ENCODE measurements at regions not wholly inside any gene's neighbourhood (a gene's known extent, or its start where the extent isn't known, plus 50 kb on each side); places are given as distances from the start of the nearest gene placed in this dataset.

DNA sequence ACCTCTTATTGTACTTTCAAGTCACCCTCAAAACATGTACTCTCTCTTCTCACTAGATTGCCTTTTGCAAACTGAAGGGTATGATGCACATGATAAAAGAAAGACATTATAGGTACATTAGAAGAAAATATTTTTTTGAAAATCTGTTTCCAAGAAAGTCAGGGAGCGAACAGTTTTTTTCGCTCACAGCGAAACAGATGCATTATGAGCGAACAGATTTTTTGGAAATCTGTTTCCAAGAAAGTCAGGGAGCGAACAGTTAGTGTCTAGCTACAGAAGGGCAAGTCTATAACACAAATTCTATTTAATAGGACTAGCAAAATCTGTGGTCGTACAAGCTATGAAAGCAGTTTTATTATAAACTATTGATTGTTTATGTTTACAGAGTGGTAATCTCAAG, 296.2 kb upstream of the ANO3 start:
- DNase-seq (ENCODE audit: low spot score) = no peak

DNA sequence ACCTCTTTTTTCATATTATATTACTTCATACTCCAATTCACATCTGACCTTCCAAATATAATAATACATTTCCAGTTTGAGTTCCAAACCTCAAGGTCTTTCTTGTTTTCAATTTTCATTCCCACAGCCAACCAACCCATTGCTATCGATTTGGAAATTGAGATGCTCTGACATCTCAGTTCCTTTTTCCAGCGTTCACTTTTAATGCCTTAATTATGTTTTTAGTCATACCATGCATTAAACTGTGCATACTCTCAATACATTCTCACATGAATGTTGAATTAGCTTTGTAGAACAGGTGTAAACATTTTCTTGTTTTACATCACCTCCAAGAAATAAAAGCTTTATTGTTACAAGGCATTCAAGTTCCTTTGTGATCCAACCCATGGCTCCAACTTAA, 294.2 kb upstream of the ANO3 start:
- DNase-seq (ENCODE audit: low spot score) = no peak

DNA sequence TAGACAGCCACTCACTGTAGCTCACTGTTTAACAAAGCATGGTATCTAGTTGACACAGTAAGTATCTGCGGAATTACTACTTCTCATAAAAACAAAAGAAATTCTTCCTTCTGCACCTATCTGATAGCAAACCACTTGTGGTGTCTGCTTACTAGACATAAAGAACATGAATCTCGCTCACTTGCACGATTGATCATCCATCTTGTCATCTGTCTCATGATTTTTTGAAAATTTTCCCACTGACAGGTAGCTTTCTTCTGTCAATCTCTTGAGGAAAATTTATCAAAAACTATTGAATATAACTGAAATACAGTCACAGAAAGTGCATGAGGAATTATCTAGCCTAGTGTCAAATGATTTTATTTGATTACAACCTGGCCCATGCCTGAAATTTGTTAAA, 291.6 kb upstream of the ANO3 start:
- DNase-seq (ENCODE audit: low spot score) = no peak

DNA sequence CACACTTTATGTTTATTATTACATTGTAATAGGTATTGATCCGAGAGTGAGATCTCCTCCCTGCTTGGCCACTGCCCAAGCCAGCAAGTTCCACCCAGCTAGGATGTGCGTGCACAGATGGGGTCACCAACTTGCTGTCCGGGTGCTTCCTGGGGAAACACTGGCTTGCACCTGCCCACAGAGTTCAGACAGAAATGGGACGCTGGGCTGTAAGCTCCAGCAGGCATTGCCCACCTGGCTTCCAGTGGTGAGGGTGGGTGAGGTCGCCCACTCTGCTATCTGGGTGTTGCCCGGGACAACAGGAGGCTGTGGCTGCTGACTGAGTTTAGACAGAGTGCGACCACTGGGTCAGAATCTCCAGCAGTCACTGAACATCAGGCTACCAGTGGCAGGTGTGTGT, 289.8 kb upstream of the ANO3 start:
- no peak for DNase-seq (ENCODE audit: low spot score)

DNA sequence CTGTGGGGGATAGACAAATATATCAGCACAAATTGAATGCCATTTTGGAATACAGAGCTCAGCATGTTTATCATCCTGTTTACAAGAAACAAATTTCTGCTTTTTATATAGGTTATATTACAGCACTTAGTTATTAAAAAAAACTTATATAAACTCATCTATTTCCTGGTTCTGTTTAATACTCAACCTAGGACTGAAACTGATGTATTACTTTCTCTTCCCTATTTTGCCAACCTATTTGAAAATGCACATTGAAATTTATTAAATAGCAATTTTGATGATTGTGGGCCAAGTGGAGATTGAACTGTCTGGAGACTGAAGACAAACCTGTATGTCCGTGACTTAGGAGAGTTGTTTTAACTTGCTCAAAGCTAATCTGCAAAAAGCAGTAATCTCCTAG, 288.3 kb upstream of the ANO3 start:
- peak; percentile 3 for DNase-seq (ENCODE audit: low spot score)

DNA sequence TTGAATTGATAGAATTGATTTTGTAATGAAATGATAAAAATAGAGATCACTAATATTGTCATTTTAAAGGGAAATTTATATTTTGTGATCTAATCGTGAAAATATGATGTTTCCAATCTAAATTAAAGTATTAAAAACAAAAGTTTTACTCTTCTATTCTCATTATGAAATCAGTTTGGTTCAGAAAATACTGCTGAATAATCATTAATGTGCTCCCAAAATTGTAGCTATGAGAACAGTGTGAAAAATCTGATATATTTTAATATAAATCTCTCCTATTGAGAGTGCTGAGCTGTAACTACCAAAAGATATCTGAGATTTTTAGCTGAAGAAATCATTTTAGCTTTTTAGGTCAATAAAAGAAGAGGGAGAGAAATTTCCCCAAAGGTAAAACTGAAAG, 287.5 kb upstream of the ANO3 start:
- DNase-seq (ENCODE audit: low spot score) = no peak

DNA sequence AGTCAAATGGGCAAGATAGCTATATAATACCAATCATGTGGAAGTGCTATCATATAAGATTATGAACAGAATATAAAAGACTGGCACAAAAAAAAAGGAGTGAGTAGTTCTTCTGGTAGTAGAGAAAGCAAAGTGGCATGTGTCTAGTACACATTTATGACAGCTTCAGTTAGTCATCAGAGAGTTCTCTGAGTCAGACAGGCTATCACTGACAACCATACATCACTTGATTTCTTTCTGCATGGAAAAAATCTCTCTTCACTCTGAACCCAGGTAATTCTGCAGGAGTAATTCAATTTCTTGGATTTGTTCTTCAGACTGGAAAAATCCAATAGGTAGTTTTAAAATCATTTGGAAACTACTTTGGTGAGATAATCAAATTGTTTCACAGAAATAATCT, 286.8 kb upstream of the ANO3 start:
- DNase-seq (ENCODE audit: low spot score) = no peak

DNA sequence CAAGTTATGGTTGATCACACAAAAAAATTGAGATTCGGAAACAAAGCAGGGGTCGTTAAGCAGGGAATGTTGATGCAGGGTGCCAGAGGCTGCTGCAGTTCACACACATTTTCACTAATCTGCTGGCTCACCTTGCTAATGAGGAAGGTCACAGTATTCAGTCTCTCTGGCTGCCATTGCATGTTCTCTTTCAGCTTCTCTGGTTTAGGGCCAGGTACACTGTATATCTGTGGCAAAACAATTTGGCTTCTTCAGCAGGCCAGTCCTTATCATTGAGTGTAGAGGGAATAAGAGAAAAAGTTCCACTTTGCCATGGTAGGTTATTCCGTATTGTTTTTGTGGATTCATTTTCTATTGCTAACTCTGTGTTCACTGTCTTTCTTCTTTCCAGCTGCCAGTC, 283.7 kb upstream of the ANO3 start:
- DNase-seq (ENCODE audit: low spot score) = no peak

DNA sequence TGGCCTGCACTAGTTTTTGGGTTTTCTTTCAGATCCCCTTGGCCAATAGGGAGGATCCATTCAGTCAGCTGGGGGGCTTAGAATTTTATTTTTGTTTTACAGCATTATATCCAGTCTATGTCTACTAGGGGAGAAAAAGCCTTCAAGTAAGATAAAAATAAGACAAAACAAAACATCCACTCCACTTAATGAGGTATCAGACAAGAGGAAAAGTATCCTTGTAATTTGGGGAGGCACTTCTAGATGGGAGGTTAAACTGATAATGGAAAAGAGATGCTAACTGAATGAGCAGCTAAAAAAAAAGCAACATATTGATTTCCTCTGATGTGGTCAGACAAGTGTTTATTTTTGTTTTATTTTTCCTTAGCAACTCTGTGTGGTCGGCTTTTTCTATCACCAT, 278.0 kb upstream of the ANO3 start:
- no peak for DNase-seq (ENCODE audit: low spot score)

DNA sequence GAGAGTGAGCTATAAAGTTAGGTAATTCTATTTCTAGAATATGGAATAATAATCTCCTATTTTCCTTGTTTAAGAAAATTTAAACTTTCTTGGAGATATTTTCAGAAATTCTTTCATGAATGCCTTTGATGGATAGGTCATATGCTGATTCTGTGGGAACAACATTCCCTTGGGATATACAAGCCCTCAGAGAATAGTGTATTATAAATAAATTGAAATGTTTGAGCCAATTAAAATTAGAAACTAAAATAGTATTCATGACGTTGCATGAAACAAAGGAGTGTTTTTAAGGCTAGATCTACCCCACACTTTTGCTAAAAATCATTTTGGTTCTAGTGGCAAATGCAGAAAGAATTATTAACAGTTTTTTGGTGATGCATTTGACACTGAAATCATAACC, 269.3 kb upstream of the ANO3 start:
- no peak for DNase-seq (ENCODE audit: low spot score)

DNA sequence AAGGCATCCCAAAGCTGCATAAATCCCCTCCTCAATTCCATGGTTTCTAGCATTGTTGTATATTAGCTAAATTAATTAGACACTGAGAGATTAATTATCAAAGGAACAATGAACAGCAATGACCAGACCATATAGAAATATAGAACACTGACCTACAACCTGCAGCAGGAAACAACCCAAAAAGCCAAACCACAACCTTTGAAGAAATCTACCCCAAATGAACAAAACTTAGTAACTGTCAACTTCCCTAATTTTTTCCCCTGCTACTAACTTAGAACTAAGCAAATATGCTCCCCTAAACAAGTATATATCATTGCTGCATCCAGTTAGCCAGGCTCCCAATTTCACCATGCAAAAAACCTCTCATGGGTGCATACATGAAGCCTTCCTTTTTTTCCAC, 268.0 kb upstream of the ANO3 start:
- DNase-seq (ENCODE audit: low spot score) = no peak

DNA sequence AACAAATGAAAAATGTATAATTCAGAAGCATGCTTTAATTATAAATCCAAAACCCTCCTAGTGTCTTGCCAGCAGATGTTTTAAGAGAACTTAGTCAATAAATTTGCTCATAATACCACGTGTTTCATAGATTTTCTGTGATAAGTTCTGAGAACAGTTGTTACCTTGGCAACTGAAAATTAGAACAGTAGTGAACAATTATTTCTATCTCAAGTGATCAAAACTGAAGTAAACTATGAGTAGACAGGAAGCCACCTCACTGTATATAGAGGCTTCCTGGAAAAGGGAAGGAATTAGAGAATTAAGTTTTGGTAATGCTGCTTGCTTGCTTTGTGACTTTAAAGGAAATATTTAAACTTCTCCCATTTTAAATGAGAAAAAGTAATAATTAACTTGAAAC, 266.0 kb upstream of the ANO3 start:
- DNase-seq (ENCODE audit: low spot score) = no peak

DNA sequence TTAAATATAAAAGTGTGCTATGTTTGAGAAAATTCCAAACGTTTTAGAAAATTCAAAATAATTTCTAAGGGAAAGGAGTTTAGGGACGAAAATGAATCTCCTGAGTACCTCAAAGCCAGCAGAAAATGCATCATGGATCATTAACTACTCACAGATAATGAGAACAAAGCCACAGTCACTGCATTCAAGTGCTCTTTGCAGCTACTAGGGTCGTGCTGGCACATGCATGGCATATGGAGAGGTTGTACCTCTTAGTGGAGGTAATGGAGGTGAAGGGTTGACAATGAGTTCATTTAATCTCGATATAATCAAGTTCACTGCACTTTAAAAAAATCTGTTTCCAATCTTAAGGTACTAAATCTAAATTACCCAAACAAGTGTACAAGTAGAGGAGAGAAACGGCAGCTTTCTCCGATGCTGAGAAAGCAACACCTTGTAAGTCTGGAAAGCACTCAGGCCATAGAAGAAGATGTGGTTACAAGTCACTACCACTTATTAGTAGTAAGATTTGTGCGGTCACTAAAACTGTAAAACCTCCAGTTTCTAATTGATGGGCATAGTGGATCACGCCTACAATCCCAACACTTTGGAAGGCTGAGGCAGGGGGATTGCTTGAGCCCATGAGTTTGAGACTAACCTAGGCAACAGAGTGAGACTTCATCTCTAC, 261.1 kb upstream of the ANO3 start:
- DNase-seq (ENCODE audit: low spot score) = no peak

DNA sequence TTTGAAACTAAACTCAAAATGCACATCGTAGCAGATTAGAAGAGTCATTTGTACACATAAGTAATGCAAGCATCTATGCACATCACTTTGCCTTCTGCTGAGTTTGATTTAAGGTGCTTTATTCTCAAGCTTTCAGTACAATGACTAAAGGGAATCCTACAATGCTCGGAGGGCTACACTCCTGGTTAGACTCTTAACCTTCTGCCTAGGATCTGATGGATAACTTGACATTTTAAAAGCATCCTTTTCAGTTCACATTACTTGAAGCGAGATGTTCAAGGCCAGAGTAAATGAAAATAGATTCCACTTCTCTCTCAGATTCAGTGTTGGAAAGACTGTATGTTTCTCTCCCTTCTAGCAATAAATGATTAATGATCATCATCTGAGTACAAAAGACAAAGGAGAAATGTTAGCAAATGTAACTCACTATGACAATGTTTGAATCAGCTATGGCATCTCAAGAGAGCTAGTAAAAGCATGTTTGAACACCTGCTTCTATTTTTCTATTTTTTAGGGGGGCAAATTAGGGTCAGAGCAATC, 259.2 kb upstream of the ANO3 start:
- DNase-seq (ENCODE audit: low spot score) = no peak

DNA sequence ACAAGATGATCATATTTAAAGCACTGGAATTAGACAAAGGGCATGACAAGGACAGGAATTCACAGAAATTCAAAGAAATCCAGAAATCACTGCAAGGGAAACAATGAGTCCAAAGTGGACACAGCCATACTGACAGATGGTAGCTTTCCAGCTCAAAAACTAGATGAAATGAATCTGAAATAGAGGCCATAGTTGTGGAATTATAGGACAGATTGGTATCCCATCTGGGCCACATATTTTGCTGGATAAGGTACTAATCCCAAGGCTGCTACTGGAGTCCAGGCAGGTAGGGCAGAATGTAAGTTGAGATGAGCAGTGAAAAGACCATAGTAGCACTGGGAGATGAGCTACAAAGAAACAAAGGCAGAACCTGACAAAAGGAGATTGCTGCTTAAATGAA, 258.3 kb upstream of the ANO3 start:
- no peak for DNase-seq (ENCODE audit: low spot score)

DNA sequence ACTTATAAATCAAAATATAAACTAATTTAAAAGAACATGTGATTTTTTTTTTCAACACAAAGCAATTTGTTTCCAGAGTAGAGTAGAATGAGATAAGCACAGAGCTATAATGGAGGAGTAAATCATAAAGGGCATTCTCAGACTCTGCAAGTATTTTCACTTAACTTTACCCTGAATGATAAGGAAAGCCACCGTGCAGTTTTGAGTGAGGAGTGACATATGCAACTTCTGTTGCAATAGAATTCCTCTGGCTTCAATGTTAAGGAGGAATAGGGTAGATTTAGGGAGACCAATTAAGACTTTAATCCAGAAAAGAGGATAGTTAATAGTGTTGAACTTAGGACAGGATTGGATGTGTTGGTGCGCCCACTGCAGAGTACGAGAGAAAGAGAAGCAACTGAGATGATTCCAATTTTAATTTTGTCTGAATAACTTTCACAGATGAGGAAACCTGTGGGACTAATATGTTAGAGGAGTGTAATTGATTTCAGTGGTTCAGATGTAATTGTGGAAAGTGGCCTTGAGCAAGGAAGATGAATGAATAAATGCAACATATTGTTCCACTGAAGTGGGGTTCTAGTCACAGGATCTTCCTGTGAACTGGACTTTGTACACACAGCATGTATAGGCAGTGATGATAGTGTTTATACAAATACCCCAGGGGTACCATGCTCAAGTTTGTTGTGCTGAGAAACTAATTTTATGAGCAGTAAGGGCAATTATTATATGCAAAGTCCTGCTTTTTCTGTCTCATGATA, 255.5 kb upstream of the ANO3 start:
- DNase-seq (ENCODE audit: low spot score) = no peak

DNA sequence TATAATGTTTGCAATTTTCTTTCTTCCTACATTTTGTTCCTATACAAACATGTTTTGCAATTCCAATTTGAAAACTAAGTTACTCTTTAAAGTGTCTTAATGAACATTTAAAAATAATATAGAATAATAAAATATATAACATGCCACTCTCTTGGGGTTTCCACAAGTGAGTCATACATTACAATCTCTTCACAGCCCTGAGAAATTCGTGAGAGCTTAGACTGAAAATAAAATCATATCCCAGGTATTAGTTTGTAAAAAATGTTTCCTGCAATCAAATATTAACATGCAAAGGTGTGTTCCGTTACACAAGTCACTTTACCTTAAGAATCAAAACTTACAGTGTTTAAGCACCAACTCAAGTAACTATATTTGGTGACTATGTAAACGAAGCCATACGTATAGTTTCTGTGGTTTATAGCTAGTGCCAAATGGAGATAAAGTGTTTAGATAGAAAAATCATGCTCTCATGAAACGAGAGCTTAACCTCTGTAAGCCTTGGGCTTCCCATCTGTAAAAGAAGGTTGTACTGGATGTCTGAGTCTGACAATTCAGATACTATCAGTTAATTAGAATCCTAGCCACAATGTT, 253.6 kb upstream of the ANO3 start:
- DNase-seq (ENCODE audit: low spot score) = no peak

DNA sequence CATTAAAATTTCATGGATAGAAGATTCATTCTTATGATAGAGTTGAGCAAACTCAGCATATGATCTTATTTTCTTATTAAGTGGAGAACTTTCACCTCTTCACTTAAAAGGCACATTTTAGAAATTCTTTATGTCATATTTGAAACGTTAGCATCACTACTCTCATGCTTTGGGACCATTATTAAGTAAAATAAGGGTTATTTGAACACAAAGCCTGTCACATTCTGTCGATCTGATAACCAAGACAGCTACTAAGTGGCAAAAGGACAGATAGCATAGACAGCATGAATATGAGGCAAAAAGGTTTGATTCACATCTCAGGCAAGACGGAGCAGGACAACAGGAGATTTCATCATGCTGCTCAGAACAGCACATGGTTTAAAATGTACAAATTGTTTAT, 247.6 kb upstream of the ANO3 start:
- no peak for DNase-seq (ENCODE audit: low spot score)

DNA sequence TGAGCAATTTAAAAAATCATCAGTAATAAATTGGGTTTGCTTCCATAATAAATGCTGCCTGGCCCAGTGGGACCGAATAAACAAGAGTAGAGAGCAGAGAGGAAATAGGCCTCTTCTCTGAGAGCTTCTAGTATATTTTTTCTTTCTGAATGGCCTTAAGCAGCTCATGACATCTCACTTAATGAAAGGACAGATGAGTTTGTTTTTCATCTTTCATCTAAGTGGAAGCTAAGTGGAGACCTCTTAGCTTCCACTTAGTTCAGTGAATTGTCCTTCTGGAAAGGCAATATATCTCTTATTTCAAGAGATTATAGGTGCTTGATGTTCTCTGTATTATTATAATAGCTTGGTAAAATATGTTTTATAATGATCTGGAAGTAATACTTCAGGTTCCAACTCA, 245.9 kb upstream of the ANO3 start:
- no peak for DNase-seq (ENCODE audit: low spot score)

DNA sequence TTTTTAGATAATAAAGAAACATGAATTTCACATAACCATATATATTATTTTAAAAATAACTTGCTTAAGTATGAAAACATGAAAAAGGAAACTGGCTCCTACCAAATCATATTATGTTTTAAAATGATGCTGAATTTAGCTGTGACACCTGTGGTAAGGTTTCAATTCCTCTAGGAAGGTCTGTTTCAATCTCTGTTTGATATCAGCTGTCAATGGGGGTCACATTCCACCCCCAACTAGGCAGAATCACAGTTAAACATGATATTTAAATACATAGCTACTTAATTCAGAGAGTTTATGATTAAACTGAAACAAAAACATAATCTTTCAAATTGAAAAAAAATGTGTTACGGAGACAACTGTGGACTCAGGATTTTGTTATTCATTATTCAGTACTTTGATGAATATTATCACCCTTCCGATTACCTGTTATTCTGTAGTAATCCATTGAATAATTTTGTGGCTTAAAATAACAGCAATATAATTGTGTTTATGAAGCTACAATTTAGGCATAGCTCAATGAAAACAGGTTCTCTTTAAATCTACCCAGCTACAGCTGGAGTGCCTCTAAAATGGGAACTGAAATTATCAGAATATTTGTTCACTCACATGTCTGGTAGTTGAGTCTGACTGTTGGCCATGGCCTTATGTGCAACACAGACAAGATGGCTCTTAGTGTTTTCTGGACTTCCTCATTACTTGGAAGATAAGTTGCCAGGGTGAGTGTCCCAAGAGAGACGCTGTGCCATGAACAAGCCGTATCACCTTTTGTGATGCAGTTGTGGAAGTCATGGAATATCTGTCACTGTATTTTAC, 244.6 kb upstream of the ANO3 start:
- peak; percentile 39 for DNase-seq (ENCODE audit: low spot score)

DNA sequence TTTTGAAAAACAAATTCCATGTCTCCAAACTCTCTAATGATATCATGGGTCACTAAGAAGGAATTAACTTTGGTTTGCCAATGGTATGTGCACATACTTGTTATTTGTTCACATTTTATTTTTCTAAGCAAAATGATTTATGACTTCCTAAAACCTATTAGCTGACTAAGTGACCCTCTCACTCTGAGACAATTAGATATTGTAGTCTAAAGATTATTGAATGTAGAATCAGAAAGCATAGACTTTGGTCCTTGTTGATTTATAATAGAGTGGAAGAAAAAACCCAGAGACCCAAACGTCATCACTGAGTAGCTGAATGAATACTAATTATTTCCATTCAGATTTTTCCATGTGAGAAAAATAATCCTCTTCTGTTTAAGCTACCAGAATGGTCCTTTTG, 243.5 kb upstream of the ANO3 start:
- no peak for DNase-seq (ENCODE audit: low spot score)

DNA sequence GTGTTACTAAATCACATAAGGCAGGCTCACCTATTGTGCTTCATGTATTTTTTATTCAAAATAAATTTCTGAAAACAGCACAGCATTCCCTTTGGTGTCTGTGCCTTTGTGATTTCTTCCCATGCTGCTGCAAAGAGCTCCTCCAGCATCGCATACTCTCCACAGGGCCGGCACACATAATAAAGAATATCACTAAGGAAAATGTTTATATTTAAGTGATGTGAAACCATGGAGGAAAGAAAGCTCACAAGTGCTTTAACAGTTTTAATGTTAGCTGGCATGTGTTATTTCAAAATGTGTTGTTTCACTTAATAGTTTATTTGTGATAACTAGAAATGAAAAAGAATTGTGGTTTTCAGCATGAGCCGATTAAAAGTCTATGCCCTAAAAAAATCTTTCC, 241.3 kb upstream of the ANO3 start:
- DNase-seq (ENCODE audit: low spot score) = no peak

DNA sequence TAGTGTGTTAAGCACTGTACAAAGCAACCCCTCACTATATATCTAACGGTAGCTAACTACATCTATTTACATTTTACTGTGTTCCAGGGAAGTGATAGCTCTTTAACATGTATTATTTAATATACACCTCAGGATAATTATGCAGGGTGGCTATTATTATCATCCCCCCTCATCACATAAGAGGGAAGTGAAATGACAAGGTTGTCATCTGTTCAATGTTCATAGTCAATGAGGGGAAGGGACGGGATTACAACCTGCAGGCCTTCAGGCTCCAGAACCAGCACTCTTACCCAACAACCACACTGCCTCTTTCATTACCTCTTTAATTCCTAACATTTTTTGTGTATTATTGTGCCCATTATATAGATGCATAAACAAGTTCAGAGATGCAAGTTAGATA, 238.7 kb upstream of the ANO3 start:
- no peak for DNase-seq (ENCODE audit: low spot score)
